ENCODE measurements at regions not wholly inside any gene's neighbourhood (a gene's known extent, or its start where the extent isn't known, plus 50 kb on each side); places are given as distances from the start of the nearest gene placed in this dataset.

- no peak for TF ChIP-seq CTCF (conservative IDR thresholded peaks at IDR 0.05; ENCODE audit: low read depth in 2 of 2)
- no peak for TF ChIP-seq ZNF114 (CRISPR knock-in tag; IDR thresholded peaks at IDR 0.05)
- TF ChIP-seq JUNB (IDR thresholded peaks at IDR 0.05; ENCODE audit: unreplicated experiment) = no peak
- no peak for TF ChIP-seq EZH2phosphoT487 (IDR thresholded peaks at IDR 0.05; ENCODE audit: unreplicated experiment)
- TF ChIP-seq NANOG (IDR thresholded peaks at IDR 0.05; ENCODE audit: borderline replicate concordance) = no peak
Measured at GRCh38 chr22:46090036-46090591, 60.2 kb upstream of the PPARA start (continued).

- ATAC-seq (no peak), DNase-seq (ENCODE audit: low spot score) (no peak)
- Mint-ChIP-seq H3K4me3 (no peak overlapping the region), H3K27ac (no peak overlapping the region), H3K36me3 (ENCODE audit: low read depth) (no peaks in the 10 kb centered on the region; the same call in 2 of the 3 replicates), H3K4me1 (no peaks in the 10 kb centered on the region; the same call in 2 of the 3 replicates), H3K27me3 (ENCODE audit: insufficient read depth, low read depth, poor library complexity) (peaks cover 8% of the 10 kb centered on the region), H3K9me3 (peaks cover 2% of the 10 kb centered on the region; the same call in 1 of the 3 replicates)
- H3K36me3 ChIP-seq (ENCODE audit: insufficient read depth) = no peaks in the 10 kb centered on the region
- H3K79me2 ChIP-seq (replicated peaks; ENCODE audit: insufficient read depth) = no peaks in the 10 kb centered on the region; the same call in 1 of the 2 replicates
- H4K20me1 ChIP-seq (replicated peaks; ENCODE audit: insufficient read depth) = no peaks in the 10 kb centered on the region
- H2AFZ ChIP-seq = no peak overlapping the region
- H3K4me2 ChIP-seq = no peak overlapping the region
- no peak overlapping the region for H3K27ac ChIP-seq (ENCODE audit: low read depth)
- no peaks in the 10 kb centered on the region for H3K4me1 ChIP-seq (ENCODE audit: insufficient read depth)
- H3K27me3 ChIP-seq (ENCODE audit: insufficient read depth) = no peaks in the 10 kb centered on the region
- H3K9me2 ChIP-seq (ENCODE audit: insufficient read depth) = no peaks in the 10 kb centered on the region
- H3K4me3 ChIP-seq = no peak overlapping the region
- H3F3A ChIP-seq (replicated peaks; ENCODE audit: low read depth) = no peaks in the 10 kb centered on the region
- no peak for TF ChIP-seq STAT1 (IDR thresholded peaks at IDR 0.05; ENCODE audit: unreplicated experiment)
- TF ChIP-seq NANOG (IDR thresholded peaks at IDR 0.05; ENCODE audit: borderline replicate concordance) = no peak
- no peak for TF ChIP-seq ZNF462 (CRISPR knock-in tag; IDR thresholded peaks at IDR 0.05)
- no peak for TF ChIP-seq ZNF331 (CRISPR knock-in tag; IDR thresholded peaks at IDR 0.05; ENCODE audit: low read depth)
- no peak for TF ChIP-seq ZNF114 (CRISPR knock-in tag; IDR thresholded peaks at IDR 0.05)
- TF ChIP-seq EZH2 (IDR thresholded peaks at IDR 0.05; ENCODE audit: low read depth, unreplicated experiment) = no peak
- TF ChIP-seq ETS1 (IDR thresholded peaks at IDR 0.05) = no peak
- no peak for TF ChIP-seq EZH2phosphoT487 (IDR thresholded peaks at IDR 0.05; ENCODE audit: unreplicated experiment)
- TF ChIP-seq CTCF (conservative IDR thresholded peaks at IDR 0.05; ENCODE audit: low read depth in 2 of 2) = no peak
- TF ChIP-seq CREB1 (CRISPR knock-in tag; IDR thresholded peaks at IDR 0.05; ENCODE audit: low read depth) = no peak
Measured at GRCh38 chr22:46090631-46091201, 59.6 kb upstream of the PPARA start.

Measured in GM23338 (cell line).